Mononuclear cell (primary cell): ENCODE measurements at regions not wholly inside any gene's neighbourhood (a gene's known extent, or its start where the extent isn't known, plus 50 kb on each side); places are given as distances from the start of the nearest gene placed in this dataset.

Source experiments
- H3K27me3 ChIP-seq: 2 replicates; pipeline ENCODE4 v1.6.0; 2011; ENCODE audit warnings: low read length, control low read depth; ENCODE audit not compliant: insufficient read depth
- H3K4me1 ChIP-seq: 2 replicates; pipeline ENCODE4 v1.5.1; 2011; ENCODE audit warnings: mild to moderate bottlenecking, low read length, control low read depth; ENCODE audit not compliant: insufficient read depth
- H3K4me3 ChIP-seq: 2 replicates; pipeline ENCODE4 v1.5.1; 2011; ENCODE audit warnings: mild to moderate bottlenecking, low read length, moderate library complexity
- H3K9me3 ChIP-seq: 2 replicates; pipeline ENCODE4 v1.5.1; 2011; ENCODE audit warnings: low read depth, mild to moderate bottlenecking, control low read depth, low read length

DNA sequence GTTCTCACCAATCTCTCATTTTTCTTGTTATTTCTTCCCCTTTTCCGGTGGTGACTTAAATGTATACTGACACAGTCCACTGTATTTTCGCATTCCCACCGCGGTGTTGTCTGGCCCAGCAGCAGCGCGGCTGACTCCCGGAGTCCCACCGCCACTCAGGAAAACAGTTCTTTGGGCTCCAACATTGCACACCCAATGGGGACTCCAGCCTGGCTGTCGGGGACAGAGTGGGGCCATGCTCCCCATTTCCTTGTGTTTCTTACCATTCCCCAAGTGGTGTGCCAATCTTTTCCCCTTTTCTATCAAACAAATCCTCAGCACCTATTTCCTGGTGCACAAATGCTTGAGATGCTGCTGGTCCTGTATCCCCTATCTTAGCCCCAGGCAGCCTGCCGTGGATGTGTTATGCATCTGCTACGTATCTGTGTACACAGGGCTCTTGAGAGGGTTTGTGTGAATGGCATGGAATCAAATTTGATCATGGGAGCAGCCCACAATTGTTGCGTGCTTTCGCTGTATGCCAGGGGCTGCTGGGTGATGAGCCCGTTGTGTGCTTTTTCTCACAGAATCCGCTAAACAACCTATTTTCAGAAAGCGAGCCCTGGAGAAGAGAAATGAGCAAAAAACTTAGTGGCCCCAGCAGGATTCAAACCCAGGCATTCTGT lies 219.1 kb upstream of the RGMA start:
- Histone ChIP-seq H3K9me3 (no peaks in the 10 kb centered on the region), H3K27me3 (no peaks in the 10 kb centered on the region), H3K4me1 (no peaks in the 10 kb centered on the region), H3K4me3 (no peak overlapping the region)

DNA sequence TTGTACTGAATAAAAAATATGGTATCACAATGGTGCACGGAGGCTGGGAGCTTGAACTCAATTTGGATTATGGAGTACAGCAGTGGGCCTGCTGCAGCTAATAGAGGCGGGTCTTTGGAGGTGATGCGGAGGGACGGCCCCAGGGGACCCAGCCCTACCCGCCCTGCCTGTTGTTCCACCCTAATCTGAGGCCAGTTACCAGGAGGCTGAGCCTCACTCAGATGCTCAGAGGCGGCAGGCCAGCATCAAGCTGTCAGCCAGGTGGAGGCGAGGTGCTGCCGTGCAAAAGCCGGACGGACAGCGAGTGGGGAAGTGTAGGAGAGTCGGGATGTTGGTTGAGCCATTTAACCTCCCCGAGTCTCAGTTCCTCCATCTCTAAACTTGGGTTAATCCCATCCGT lies 218.5 kb upstream of the RGMA start:
- H3K27me3 ChIP-seq, result no peaks in the 10 kb centered on the region
- H3K4me3 ChIP-seq, result no peak overlapping the region
- no peaks in the 10 kb centered on the region for H3K4me1 ChIP-seq
- H3K9me3 ChIP-seq, result no peaks in the 10 kb centered on the region

DNA sequence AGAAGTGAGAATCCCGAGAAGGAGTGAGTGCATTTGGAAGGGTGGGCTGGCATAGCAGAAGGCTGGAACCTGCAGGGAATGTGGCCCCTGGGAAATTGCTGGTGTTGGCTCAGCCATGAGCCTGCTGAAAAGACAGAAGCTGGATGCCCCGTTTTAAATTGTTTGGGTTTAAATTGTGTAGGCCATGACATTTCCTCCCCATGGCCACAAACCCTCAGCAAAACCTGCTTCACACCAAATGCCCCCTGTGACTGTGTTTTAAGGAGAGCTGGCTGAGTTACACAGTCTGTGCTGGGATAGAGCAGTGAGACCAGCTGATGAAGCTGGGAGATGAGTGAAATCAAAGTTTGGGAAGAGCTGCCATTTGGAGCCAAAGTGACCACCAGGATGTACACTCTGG lies 216.3 kb upstream of the RGMA start:
- Histone ChIP-seq H3K27me3 (no peaks in the 10 kb centered on the region), H3K4me3 (no peak overlapping the region), H3K9me3 (no peaks in the 10 kb centered on the region), H3K4me1 (no peaks in the 10 kb centered on the region)

DNA sequence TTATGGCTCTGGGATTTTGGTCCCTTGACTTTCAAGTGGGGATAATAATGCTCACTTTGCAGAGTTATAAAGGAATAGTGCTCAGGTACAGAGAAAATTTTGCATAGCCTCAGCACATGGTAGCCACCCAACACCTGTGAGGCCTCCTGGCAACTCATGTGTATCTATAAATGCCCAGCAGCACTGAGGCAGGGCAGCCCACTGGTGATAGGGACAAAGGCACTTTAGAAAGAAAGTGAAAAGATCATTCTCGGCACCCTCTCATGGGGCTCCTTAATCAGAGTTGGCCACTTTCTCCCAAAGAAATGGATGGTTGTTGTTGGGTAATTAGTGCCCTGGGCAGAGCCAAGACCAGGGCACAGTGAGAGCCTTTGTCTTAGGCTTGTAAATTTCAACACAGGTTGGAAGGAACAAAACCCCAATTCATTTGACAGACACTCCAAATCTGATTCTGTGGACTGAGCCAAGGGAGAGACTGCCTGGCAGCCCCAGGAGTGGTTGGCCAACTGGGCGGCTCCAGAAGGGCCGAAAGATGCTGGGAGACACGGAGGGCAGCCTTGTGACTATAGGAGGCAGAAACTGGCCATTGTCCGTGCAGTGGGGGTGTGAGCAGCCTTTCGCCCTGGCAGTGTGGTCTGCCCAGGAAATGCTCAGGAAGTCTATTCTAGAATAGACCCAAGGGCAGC lies 213.2 kb upstream of the RGMA start:
- Histone ChIP-seq H3K27me3 (no peaks in the 10 kb centered on the region), H3K9me3 (no peaks in the 10 kb centered on the region), H3K4me3 (no peak overlapping the region), H3K4me1 (no peaks in the 10 kb centered on the region)

DNA sequence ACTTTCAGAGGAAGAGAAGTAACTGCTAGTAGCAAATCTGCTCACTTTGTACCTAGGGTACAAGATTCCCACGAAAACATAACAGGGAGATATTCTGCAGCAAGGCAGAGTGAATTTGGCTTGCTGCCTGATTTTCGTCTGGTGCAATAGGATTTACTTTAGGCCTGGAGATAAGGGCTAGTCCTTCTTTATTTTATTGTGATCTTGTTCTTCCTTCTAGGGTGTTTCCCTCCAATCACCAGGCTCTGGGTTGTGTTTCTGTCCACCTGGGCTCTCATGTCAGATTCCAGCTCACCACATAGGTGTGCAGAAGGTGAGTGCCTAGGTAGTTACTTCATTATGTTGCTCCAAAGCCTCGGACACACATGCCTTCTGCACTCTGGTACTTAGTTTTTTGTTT lies 211.8 kb upstream of the RGMA start:
- H3K4me1 ChIP-seq, result no peaks in the 10 kb centered on the region
- no peaks in the 10 kb centered on the region for H3K27me3 ChIP-seq
- no peak overlapping the region for H3K4me3 ChIP-seq
- no peaks in the 10 kb centered on the region for H3K9me3 ChIP-seq

DNA sequence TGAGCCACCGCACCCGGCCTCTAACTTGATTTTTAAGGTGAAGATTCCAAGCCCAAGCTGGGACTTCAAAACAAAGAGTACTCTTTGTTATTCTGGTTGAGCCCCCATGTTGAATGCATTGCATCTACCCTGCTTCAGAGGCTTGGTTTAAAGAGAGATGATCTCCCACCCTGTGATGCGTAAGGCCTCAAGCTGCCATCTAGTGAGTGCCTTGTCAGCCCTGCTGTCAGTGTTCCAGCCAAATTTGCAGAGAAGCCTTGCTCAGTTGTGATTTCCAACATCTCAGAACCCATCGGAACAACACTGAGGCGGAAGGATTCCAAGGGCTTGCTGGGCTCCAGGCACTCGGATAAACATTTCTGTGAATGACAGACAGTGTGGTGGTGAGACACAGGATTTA lies 210.7 kb upstream of the RGMA start:
- Histone ChIP-seq H3K4me1 (no peaks in the 10 kb centered on the region), H3K4me3 (no peak overlapping the region), H3K9me3 (no peaks in the 10 kb centered on the region), H3K27me3 (no peaks in the 10 kb centered on the region)

DNA sequence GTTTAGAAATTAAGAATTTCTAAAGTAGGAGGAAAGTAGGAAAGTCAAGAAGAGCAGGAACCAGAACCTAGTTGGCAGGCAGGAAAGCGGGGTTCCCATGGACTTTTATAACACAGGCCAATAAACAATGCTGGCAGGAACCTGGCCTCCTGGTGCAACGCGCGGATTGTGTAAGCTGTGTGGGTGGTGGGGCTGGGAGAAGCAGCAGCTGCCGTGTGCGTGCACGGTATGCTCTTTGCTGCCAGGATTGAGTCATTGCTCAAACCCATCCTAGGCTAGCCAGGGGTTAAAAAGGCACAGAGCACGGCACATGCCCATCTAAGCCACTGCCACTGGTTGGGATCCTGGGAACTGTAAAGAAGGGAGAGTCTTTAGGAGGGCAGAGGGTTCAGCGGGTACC lies 209.9 kb upstream of the RGMA start:
- Histone ChIP-seq H3K4me3 (no peak overlapping the region), H3K4me1 (no peaks in the 10 kb centered on the region), H3K9me3 (no peaks in the 10 kb centered on the region), H3K27me3 (no peaks in the 10 kb centered on the region)

DNA sequence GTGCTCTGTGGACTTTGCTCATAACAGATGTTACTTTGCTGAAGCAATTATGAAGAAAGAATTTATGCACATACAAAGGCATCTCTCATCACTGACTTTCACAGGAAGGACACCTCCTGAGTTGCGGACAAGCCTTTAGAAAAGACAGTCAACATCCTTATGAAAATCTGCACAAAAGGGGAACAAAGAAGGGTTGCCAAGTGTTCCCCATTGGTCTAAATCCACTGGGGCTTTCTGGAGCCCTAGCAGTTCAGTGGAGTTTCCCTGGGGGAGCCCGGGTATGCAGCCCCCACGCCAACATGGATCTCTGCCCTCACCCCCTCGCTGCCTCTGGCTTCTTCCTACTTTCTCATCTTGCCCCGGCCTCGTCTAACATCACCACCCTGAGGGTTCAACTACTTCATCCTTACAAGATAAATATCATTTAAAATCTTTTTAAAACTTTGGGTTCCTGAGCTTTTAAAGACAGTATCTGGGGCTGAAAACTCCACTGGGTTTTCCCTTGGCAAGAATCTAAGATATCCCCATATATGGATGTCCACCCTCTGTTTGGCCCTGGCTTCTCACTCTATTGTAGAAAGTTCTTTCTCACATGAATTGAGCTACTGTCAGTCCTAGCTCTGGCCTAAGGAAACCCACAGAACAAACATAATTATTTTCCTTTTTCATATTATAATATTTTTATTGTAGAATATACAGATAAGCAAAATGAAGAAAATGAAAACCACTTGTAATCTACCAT lies 207.9 kb upstream of the RGMA start:
- H3K9me3 ChIP-seq, result no peaks in the 10 kb centered on the region
- H3K27me3 ChIP-seq, result no peaks in the 10 kb centered on the region
- H3K4me1 ChIP-seq, result no peaks in the 10 kb centered on the region
- no peak overlapping the region for H3K4me3 ChIP-seq

DNA sequence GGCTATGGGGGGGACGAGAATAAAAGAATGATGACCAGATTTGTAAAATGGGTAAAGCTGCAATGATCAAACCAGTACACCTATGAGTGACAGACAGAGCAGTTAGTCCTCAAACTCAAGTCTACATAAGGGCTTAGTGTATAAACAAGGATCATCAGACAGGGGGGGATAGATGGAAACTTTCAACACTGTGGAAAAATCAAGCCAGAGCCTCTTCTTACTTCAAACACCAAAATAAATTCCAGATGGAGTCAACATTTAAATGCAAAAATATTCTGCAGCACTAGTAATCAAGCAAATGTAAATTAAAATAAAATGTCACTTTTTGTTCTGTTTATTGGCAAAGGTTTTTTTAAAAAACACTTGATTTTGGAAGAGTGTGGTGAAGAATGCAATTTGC lies 205.9 kb upstream of the RGMA start:
- H3K4me3 ChIP-seq, result no peak overlapping the region
- H3K9me3 ChIP-seq, result no peaks in the 10 kb centered on the region
- no peaks in the 10 kb centered on the region for H3K27me3 ChIP-seq

DNA sequence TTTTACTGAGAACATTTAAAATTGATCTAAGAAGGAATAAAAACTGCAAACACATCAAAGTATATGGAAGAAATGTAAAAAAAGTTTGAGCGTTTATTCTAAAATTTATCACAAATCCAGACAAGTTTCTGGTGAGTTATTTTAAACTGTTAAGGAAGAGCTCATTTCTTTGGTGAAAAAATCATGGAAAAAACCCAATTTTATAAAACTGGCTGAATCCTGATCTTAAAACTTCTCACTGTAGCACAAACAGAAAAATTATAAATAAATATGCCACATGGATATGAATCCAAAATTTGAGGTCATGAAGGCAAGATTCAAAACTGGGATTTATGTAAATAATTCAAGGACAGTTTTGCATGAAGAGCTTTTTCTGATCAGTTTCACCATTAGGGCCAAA lies 205.1 kb upstream of the RGMA start:
- H3K4me1 ChIP-seq, result no peaks in the 10 kb centered on the region
- no peaks in the 10 kb centered on the region for H3K9me3 ChIP-seq
- no peaks in the 10 kb centered on the region for H3K27me3 ChIP-seq
- no peak overlapping the region for H3K4me3 ChIP-seq

More for the DNA sequence above, 205.9 kb upstream of the RGMA start:
- no peaks in the 10 kb centered on the region for H3K4me1 ChIP-seq

DNA sequence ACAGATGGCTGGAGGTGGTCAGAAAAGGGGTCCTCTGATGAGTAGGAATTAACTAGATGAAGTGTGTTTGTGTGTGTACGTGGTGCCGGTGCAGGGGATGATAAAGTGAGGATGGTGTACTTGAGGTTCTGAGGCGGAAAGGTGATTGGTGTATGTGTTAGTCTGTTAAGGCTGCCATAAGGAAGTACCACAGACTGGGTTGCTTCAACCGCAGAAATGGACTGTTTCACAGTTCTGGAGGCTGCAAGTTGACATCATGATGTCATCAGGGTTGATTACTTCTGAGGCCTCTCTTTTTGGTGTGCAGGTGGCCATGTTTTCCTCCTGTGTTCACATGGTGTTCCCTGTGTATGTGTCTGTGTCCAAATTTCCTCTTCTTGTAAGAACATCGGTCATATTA lies 202.4 kb upstream of the RGMA start:
- Histone ChIP-seq H3K27me3 (no peaks in the 10 kb centered on the region), H3K4me3 (no peak overlapping the region), H3K4me1 (no peaks in the 10 kb centered on the region), H3K9me3 (no peaks in the 10 kb centered on the region)

DNA sequence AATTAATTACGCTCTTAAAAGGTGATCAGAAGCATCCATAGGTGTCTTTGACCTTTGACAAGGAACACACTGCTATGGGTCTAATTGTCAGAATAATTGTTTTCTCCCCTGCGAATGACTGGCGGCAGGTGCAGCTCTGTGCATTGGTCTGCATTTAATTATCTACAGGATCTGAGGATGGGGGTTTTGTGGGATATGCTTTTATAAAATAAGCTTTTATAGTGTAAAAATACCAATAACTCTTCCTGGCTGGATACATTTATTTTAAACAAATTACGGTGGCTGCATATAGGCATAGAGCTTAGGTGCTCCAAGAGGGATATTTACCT lies 201.6 kb upstream of the RGMA start:
- Histone ChIP-seq H3K9me3 (no peaks in the 10 kb centered on the region), H3K27me3 (no peaks in the 10 kb centered on the region), H3K4me1 (no peaks in the 10 kb centered on the region), H3K4me3 (no peak overlapping the region)

DNA sequence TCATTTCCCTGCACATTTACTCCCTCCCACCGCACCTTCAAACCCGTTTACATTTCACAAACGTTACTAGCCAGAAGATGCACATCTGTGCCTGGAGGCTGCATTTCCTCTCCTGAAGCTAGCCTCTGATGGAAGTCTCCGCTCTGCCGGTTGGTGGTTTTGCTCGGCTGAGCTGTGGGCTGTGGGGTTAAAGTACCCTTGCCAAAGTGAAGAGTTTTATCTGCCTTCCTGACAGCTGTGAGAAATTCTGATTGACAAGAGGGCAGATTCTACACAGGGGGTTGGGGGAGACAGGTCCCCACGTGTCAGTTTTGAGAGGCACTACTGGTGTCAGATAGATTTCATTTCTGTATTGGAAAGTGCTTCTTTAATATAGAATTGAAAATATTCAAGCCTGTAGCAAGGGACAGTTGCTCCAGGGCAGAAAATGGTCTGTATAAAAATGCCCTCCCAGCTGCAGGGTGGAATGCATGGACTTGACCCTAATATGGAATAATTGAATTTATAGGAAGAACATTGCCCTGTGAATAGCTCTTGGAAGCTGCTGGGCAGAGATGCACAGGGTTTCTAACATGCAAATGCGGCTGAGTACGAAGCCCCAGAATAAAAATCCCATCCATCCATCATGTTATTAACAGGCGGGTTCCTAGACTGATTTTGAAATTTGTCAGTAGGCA lies 201.1 kb upstream of the RGMA start:
- Histone ChIP-seq H3K9me3 (no peaks in the 10 kb centered on the region), H3K4me1 (no peaks in the 10 kb centered on the region), H3K4me3 (no peak overlapping the region), H3K27me3 (no peaks in the 10 kb centered on the region)

DNA sequence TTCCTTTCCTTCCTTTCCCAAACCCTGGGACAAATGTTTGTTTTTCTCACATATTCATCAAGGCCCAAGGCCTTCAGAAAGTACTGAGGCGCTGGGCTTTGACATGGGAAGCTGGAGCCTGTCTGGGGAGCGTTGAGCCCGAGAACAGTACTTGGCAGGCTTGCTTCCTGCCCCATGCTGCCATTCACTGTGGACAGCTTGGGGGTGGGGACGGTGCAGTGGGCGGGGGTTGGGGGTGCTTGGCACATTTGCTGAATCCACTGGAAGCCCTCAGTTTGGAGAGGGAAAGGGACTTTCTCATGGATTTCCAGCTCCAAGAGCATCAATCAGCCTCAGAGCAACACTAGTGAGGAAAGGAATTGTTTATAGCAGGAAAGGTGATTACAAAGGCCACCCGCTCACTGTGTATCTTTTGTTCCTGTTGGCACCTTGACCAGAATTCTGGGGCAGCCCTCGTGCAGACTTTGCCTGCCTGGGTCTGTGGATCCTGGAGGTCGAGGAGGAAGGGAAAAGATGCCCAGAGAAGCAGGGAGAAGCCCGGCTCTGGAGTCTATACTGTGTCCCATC lies 199.8 kb upstream of the RGMA start:
- H3K27me3 ChIP-seq, result no peaks in the 10 kb centered on the region
- H3K4me1 ChIP-seq, result no peaks in the 10 kb centered on the region
- H3K4me3 ChIP-seq, result no peak overlapping the region
- H3K9me3 ChIP-seq, result no peaks in the 10 kb centered on the region

DNA sequence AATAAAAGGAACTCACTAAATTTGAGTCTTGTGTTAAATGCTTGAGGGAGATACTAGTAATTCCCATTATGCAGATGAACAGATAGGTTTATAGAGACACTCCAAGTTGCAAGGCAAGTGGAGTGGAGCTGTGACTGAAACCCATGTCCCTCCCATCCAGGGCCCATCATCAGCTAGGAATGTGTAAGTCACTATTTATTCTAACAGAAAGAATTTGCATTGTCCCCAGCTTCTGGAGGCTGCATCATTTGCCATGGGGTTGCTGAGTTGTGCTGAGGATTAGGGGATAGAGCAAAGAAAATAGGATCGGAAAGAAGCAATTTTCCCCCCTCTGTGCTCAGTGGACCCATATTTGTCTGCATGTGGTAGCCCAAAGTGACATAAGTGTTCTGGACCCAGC lies 197.4 kb upstream of the RGMA start:
- no peaks in the 10 kb centered on the region for H3K9me3 ChIP-seq
- H3K4me1 ChIP-seq, result no peaks in the 10 kb centered on the region
- H3K27me3 ChIP-seq, result peaks cover 4% of the 10 kb centered on the region
- H3K4me3 ChIP-seq, result no peak overlapping the region
